HFFc6 (cell line): ENCODE measurements at regions not wholly inside any gene's neighbourhood (a gene's known extent, or its start where the extent isn't known, plus 50 kb on each side); places are given as distances from the start of the nearest gene placed in this dataset.
"Not testable (repeated sequence)": the region's sequence is repeated elsewhere in the genome, so short reads cannot be mapped to it uniquely, and the experiment has no call there.

Experiments used
- DNase-seq: peaks from one replicate; pipeline ENCODE4 v3.0.0-alpha.2; 2018
- H3K27ac Mint-ChIP-seq: 2 replicates; pipeline ENCODE4 v1.8.0; 2020; ENCODE audit warnings: mild to moderate bottlenecking, mixed read lengths
- H3K27me3 Mint-ChIP-seq: 2 replicates; pipeline ENCODE4 v1.8.0; 2021; ENCODE audit warnings: mild to moderate bottlenecking, moderate library complexity, mixed read lengths; ENCODE audit not compliant: insufficient read depth
- H3K36me3 Mint-ChIP-seq: 2 replicates; pipeline ENCODE4 v1.8.0; 2021; ENCODE audit warnings: low read depth, mixed read lengths
- H3K4me1 Mint-ChIP-seq: 2 replicates; pipeline ENCODE4 v1.8.0; 2020; ENCODE audit warnings: low read depth, mixed read lengths
- H3K4me3 Mint-ChIP-seq: 2 replicates; pipeline ENCODE4 v1.8.0; 2020; ENCODE audit warnings: mild to moderate bottlenecking, moderate library complexity, mixed read lengths
- H3K9me3 Mint-ChIP-seq: 2 replicates; pipeline ENCODE4 v1.8.0; 2020; ENCODE audit warnings: mild to moderate bottlenecking, mixed read lengths
- CTCF ChIP-seq: fragments of 200-600 bp; sonication (generic); IDR thresholded peaks from 2 replicates; pipeline ENCODE4 v1.5.0; 2021; ENCODE audit warnings: antibody characterized with exemption, mild to moderate bottlenecking

- H3K9me3 Mint-ChIP-seq: peaks cover 47% of the 10 kb centered on the region
- peaks cover 6% of the 10 kb centered on the region for H3K36me3 Mint-ChIP-seq
- H3K4me1 Mint-ChIP-seq: no peaks in the 10 kb centered on the region
- TF ChIP-seq CTCF: no peak
- no peaks in the 10 kb centered on the region; the same call in 1 of the 2 replicates for H3K27me3 Mint-ChIP-seq
- no peak overlapping the region for H3K27ac Mint-ChIP-seq
- no peak for DNase-seq
- H3K4me3 Mint-ChIP-seq: no peak overlapping the region
Observed at GRCh38 chr22:34829485-34829884, 236.5 kb upstream of the ISX start.

GRCh38 chr22:34834059-34834458, 231.9 kb upstream of the ISX start:
- DNase-seq: no peak
- Mint-ChIP-seq H3K27ac (no peak overlapping the region), H3K9me3 (peaks cover 65% of the 10 kb centered on the region), H3K27me3 (no peaks in the 10 kb centered on the region; the same call in 1 of the 2 replicates), H3K36me3 (peaks cover 8% of the 10 kb centered on the region; the same call in 1 of the 2 replicates), H3K4me3 (no peak overlapping the region), H3K4me1 (no peaks in the 10 kb centered on the region)
- TF ChIP-seq CTCF: no peak

- peaks cover 60% of the 10 kb centered on the region for H3K9me3 Mint-ChIP-seq
- H3K36me3 Mint-ChIP-seq, H3K27me3 Mint-ChIP-seq: not testable (repeated sequence)
Observed at GRCh38 chr22:34834541-34834940, 231.4 kb upstream of the ISX start.

GRCh38 chr22:34841331-34841771, 224.6 kb upstream of the ISX start:
- no peak for DNase-seq
- Mint-ChIP-seq H3K4me3 (no peak overlapping the region), H3K9me3 (peaks cover 64% of the 10 kb centered on the region), H3K27me3 (no peaks in the 10 kb centered on the region; the same call in none of the 2 replicates), H3K36me3 (peaks cover 21% of the 10 kb centered on the region), H3K27ac (no peak overlapping the region), H3K4me1 (no peaks in the 10 kb centered on the region)
- TF ChIP-seq CTCF: no peak

More at GRCh38 chr22:34834541-34834940, 231.4 kb upstream of the ISX start:
- not testable (repeated sequence) for H3K27ac Mint-ChIP-seq, H3K4me1 Mint-ChIP-seq, H3K4me3 Mint-ChIP-seq, DNase-seq

- Mint-ChIP-seq H3K27ac (no peak overlapping the region), H3K36me3 (peaks cover 21% of the 10 kb centered on the region), H3K4me3 (no peak overlapping the region), H3K9me3 (peaks cover 59% of the 10 kb centered on the region), H3K4me1 (no peaks in the 10 kb centered on the region), H3K27me3 (no peaks in the 10 kb centered on the region; the same call in none of the 2 replicates)
- no peak for TF ChIP-seq CTCF
- no peak for DNase-seq
Observed at GRCh38 chr22:34841911-34842310, 224.0 kb upstream of the ISX start.

GRCh38 chr22:34842630-34843029, 223.3 kb upstream of the ISX start:
- Mint-ChIP-seq H3K36me3 (peaks cover 20% of the 10 kb centered on the region), H3K4me1 (no peaks in the 10 kb centered on the region), H3K27me3 (no peaks in the 10 kb centered on the region; the same call in none of the 2 replicates), H3K9me3 (peaks cover 59% of the 10 kb centered on the region), H3K27ac (no peak overlapping the region), H3K4me3 (no peak overlapping the region)
- no peak for TF ChIP-seq CTCF
- no peak for DNase-seq

- H3K4me3 Mint-ChIP-seq, H3K27ac Mint-ChIP-seq, DNase-seq, H3K27me3 Mint-ChIP-seq, H3K4me1 Mint-ChIP-seq: not testable (repeated sequence)
- Mint-ChIP-seq H3K36me3 (peaks cover 13% of the 10 kb centered on the region; the same call in 1 of the 2 replicates), H3K9me3 (peaks cover 56% of the 10 kb centered on the region)
Observed at GRCh38 chr22:34843743-34844142, 222.2 kb upstream of the ISX start.
